ENCODE measurements at regions not wholly inside any gene's neighbourhood (a gene's known extent, or its start where the extent isn't known, plus 50 kb on each side); places are given as distances from the start of the nearest gene placed in this dataset.

DNA sequence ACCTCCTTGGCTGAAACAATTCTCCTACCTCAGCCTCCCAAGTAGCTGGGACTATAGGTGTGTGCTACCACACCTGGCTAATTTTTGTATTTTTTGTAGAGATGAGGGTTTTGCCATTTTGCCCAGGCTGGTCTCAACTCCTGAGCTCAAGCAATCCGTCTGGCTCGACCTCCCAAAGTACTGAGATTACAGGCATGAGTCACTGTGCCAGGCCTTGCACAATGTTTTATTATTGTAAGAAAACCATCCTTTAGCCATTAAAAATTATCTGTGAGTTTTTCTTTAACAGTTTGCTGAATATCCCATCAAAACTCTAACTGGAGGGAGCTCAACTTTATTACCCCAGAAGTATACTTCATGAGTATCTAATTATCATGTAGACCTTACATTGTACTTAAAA lies 900.3 kb downstream of the PCDH7 start:
- TF ChIP-seq, protein P1, sequence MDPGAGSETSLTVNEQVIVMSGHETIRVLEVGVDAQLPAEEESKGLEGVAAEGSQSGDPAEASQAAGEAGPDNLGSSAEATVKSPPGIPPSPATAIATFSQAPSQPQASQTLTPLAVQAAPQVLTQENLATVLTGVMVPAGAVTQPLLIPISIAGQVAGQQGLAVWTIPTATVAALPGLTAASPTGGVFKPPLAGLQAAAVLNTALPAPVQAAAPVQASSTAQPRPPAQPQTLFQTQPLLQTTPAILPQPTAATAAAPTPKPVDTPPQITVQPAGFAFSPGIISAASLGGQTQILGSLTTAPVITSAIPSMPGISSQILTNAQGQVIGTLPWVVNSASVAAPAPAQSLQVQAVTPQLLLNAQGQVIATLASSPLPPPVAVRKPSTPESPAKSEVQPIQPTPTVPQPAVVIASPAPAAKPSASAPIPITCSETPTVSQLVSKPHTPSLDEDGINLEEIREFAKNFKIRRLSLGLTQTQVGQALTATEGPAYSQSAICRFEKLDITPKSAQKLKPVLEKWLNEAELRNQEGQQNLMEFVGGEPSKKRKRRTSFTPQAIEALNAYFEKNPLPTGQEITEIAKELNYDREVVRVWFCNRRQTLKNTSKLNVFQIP (CRISPR knock-in tag; IDR thresholded peaks at IDR 0.05; ENCODE audit: borderline replicate concordance, low read depth), result no peak
- TF ChIP-seq RARB (CRISPR knock-in tag; IDR thresholded peaks at IDR 0.05), result no peak

Measured in SK-N-SH treated with all-trans-retinoic acid at 6 μM for 48 hours (cell line).